Sigmoid colon (tissue), 6 donors: ENCODE measurements at regions not wholly inside any gene's neighbourhood (a gene's known extent, or its start where the extent isn't known, plus 50 kb on each side); places are given as distances from the start of the nearest gene placed in this dataset.

Experiments used
- DNase-seq: peaks from one replicate; pipeline ENCODE4 v3.0.0-alpha.2; 2019
- H3K27ac ChIP-seq, 4 donors: fragments of 200-600 bp; sonication (generic); one replicate each; pipeline ENCODE4 v1.5.1; 2016 to 2019; ENCODE audit warnings: mild to moderate bottlenecking in 1 of 4
- H3K27me3 ChIP-seq, 3 donors: fragments of 200-600 bp; sonication (generic); one replicate each; pipeline ENCODE4 v1.5.1; 2019; ENCODE audit warnings: mild to moderate bottlenecking in 1 of 3
- H3K36me3 ChIP-seq, 4 donors: fragments of 200-600 bp; sonication (generic); one replicate each; pipeline ENCODE4 v1.5.1; 2016 to 2019
- H3K4me1 ChIP-seq, 4 donors: fragments of 200-600 bp; sonication (generic); one replicate each; pipeline ENCODE4 v1.5.1; 2017 to 2019
- H3K4me3 ChIP-seq, 4 donors: fragments of 200-600 bp; sonication (generic); one replicate each; pipeline ENCODE4 v1.5.1; 2017 to 2019; ENCODE audit warnings: mild to moderate bottlenecking in 2 of 4, moderate library complexity in 1 of 4
- H3K9me3 ChIP-seq, 4 donors: fragments of 200-600 bp in 3 of 4; sonication (generic) in 3 of 4; one replicate each; pipeline versions ENCODE4 v1.5.1 to v1.6.1; 2013 to 2019
- EP300 ChIP-seq, 4 donors: sonication (generic); formaldehyde crosslinking; IDR thresholded peaks; one replicate each; pipeline ENCODE4 v1.6.1; 2017; ENCODE audit warnings: antibody characterized with exemption in 4 of 4
- POLR2A ChIP-seq, 2 donors: fragments of 450-650 bp; IDR thresholded peaks; one replicate each; pipeline ENCODE4 v1.6.1; 2016; ENCODE audit warnings: antibody characterized with exemption in 2 of 2, mild to moderate bottlenecking in 2 of 2, moderate library complexity in 2 of 2
- POLR2AphosphoS5 ChIP-seq, 4 donors: sonication (generic); formaldehyde crosslinking; IDR thresholded peaks; one replicate each; pipeline ENCODE4 v1.6.1; 2017; ENCODE audit warnings: antibody characterized with exemption in 4 of 4
- WGBS, 2 donors: extraction: QIAGEN DNeasy Blood & Tissue Kit; methylation state at CpG; one replicate each; pipeline ENCODE4 v1.1.7; 2013; 5-methylcytosine and 5-hydroxymethylcytosine counted together
- intact Hi-C: fragments of 100-400 bp; cut with DNase I; formaldehyde crosslinking; loops from one replicate; pipeline ENCODE4 v1.15.1; 2023
- TF ChIP-seq, protein P1 (sequence below), 4 experiments: fragments of 450-650 bp in 3 of 4; fragments of 200-600 bp in 1 of 4; IDR thresholded peaks; one replicate each; pipeline ENCODE4 v1.5.1; 2016 to 2019; ENCODE audit warnings: antibody characterized with exemption in 4 of 4, mild to moderate bottlenecking in 3 of 4, moderate library complexity in 2 of 4
- donor health status: healthy with polysubstance abuse.
- donor health status: healthy.

- intact Hi-C loops: loop anchor here (5.0 to 10.0 kb wide), 2 partner anchors 79 to 174 kb away; no protein-coding TSS in a partner anchor
Measured at GRCh38 chr10:101290881-101291280, 61.6 kb upstream of the LBX1 start.

DNA sequence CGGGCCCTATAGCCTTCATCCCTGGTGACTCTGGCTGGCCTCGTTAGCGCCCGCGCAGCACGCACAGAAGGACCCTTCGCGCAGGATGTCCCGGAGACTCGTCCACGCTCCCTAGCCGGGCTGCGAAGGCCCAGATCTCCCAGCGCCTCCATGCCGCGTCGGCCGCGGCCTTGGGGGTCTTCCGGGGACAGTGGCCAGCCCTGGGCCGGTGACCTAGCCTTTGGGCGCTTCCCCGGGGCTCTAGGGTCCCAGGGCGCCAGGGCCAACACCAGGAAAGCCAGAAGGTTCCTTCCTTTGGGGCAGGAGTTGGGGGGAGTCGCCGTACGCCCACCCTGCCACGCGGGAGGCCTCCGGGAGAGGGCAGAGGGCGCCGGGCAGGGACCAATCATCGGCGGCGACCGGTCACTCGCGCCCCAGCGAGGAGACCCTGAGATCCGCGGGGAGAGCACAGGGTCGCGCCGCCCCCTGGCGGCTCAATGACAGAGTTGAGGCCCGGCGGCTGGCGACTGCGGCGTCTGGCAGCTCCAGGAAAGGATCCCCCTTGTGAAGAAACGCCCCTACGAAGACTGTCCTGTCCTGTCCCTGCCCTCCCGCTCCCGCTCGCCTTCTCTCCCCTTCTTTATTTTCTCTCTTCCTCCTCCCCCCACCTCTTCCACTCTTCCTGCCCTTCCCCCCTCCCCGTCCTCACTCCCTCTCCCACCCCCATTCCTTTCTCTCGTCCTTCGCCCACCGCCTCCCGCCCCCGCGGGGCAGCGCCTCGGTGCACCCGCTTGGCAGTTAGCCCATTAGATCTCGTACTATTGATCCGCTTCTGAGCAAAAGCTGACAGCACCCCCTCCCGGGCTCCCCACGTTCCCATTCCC is 62.3 kb upstream of the LBX1 start:
- Histone ChIP-seq H3K4me1 (peaks cover 0 to 22% (median 18%) of the 10 kb centered on the region in 4 donors), H3K27me3 (peaks cover 11 to 94% (median 68%) of the 10 kb centered on the region in 3 donors), H3K36me3 (no peaks in the 10 kb centered on the region), H3K27ac (no peak overlapping the region), H3K4me3 (peak overlapping the region; percentile 23 to 54 (median 48)), H3K9me3 (no peaks in the 10 kb centered on the region)
- intact Hi-C loops: loop anchor here (5.0 to 10.0 kb wide), 2 partner anchors 79 to 173 kb away; no protein-coding TSS in a partner anchor
- WGBS, 2 donors: 2 to 5% methylated on average over 69 of the region's 69 CpGs
- no peak for DNase-seq
- TF ChIP-seq, protein P1, sequence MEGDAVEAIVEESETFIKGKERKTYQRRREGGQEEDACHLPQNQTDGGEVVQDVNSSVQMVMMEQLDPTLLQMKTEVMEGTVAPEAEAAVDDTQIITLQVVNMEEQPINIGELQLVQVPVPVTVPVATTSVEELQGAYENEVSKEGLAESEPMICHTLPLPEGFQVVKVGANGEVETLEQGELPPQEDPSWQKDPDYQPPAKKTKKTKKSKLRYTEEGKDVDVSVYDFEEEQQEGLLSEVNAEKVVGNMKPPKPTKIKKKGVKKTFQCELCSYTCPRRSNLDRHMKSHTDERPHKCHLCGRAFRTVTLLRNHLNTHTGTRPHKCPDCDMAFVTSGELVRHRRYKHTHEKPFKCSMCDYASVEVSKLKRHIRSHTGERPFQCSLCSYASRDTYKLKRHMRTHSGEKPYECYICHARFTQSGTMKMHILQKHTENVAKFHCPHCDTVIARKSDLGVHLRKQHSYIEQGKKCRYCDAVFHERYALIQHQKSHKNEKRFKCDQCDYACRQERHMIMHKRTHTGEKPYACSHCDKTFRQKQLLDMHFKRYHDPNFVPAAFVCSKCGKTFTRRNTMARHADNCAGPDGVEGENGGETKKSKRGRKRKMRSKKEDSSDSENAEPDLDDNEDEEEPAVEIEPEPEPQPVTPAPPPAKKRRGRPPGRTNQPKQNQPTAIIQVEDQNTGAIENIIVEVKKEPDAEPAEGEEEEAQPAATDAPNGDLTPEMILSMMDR (IDR thresholded peaks at IDR 0.05): peak in 3 of 4 experiments; percentile 23 to 58 (median 44)
- TF ChIP-seq EP300 (IDR thresholded peaks at IDR 0.05): no peak

More at GRCh38 chr10:101290881-101291280, 61.6 kb upstream of the LBX1 start:
- 35 to 40% methylated on average over 8 of the region's 8 CpGs for WGBS, 2 donors
- no peak for DNase-seq
- peak overlapping the region in 1 of 4 donors; percentile 52 for H3K4me3 ChIP-seq
- H3K4me1 ChIP-seq: peaks cover 0 to 22% (median 18%) of the 10 kb centered on the region in 4 donors
- no peaks in the 10 kb centered on the region for H3K36me3 ChIP-seq
- H3K27me3 ChIP-seq: peaks cover 15 to 97% (median 72%) of the 10 kb centered on the region in 3 donors
- H3K27ac ChIP-seq: no peak overlapping the region
- H3K9me3 ChIP-seq: no peaks in the 10 kb centered on the region
- no peak for TF ChIP-seq EP300 (IDR thresholded peaks at IDR 0.05)
- no peak for TF ChIP-seq POLR2AphosphoS5 (IDR thresholded peaks at IDR 0.05)
- no peak for TF ChIP-seq POLR2A (IDR thresholded peaks at IDR 0.05)
- TF ChIP-seq, protein P1 (IDR thresholded peaks at IDR 0.05): no peak

DNA sequence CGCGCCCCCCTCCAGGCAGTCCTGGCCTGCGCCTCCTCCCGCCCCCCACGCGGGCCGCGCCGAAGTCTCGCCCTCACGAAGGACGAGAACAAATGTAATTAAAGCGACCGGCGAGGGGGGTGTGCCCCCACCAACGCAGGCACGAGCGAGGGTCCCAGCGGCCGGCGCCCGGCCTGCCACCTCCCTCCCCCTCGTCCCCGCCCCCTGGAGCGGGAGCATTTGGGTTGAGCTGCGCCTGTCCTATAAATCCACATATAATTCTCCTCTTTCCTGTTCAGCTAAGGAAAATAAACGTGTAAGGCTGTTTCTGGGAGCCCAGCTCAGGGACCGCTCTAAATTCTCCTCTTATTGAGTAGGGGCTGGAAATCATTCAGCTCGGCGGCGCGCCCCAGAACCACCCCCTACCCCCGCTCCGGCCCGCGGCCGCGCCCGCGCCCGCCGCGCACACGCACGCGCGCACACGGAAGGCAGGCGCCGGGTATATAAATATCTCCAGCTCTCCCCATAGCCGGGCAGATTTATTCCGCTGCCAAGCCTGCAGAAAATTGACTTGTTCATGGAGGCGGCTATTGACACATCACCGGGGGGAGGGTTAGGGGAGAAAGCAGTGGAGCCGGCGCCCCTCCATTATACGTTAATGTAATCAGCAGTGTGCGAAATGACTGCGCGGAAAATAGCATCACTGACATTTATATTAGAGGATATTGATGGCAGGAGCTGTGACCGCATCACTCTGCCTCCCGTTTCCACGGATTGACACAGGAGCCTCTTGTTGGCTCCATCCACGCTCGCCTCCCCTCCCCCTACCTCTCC is 61.6 kb upstream of the BTRC start:
- intact Hi-C loops: loop anchor here (5.0 to 10.0 kb wide), 2 partner anchors 80 to 172 kb away; no protein-coding TSS in a partner anchor
- WGBS, 2 donors: 2% methylated on average over 65 of the region's 65 CpGs
- no peak overlapping the region for H3K27ac ChIP-seq
- peak overlapping the region; percentile 23 to 54 (median 48) for H3K4me3 ChIP-seq
- H3K36me3 ChIP-seq: no peaks in the 10 kb centered on the region
- peaks cover 0 to 22% (median 18%) of the 10 kb centered on the region in 4 donors for H3K4me1 ChIP-seq
- peaks cover 11 to 89% (median 60%) of the 10 kb centered on the region in 3 donors for H3K27me3 ChIP-seq
- no peaks in the 10 kb centered on the region for H3K9me3 ChIP-seq
- DNase-seq: no peak
- TF ChIP-seq POLR2AphosphoS5 (IDR thresholded peaks at IDR 0.05) (no peak), EP300 (IDR thresholded peaks at IDR 0.05) (no peak), POLR2A (IDR thresholded peaks at IDR 0.05) (no peak)
- TF ChIP-seq, protein P1 (IDR thresholded peaks at IDR 0.05): no peak

DNA sequence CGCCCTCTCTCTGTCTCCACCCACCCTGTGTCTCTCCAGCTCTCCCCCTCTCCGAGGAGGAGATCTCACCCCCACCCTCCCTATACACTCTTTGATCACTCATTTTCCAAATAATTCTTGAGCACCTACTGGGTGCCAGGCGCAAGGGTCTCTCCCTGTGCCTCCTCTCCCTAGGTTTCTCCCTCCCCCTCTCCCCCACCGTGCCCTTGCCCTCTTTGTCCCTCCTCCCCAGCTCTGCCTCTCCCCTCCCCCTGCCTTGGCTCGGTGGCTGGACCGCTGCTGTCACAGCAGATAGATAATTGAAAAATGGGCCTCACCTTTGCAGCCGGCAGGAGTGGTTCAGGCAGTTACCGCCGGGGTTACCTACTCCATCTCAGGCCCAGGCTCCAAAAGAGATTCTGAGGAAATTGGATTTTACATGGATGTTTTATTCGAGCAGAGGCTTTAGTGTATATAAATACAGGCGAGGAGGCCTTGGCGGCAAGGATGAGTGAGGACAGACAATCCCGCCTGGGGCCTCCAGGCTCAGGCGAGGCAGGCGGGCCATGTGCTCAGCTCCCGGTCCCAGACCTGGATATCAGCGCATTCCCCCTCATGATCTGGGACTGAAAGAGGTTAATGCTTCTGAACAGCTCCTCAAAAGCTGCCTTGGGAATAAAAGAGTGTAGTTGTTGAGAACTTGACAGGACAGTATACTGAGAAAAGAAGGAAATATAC is 60.8 kb upstream of the BTRC start:
- Histone ChIP-seq H3K4me1 (peaks cover 0 to 25% (median 19%) of the 10 kb centered on the region in 4 donors), H3K27me3 (peaks cover 11 to 85% (median 52%) of the 10 kb centered on the region in 3 donors), H3K9me3 (no peaks in the 10 kb centered on the region), H3K4me3 (peak overlapping the region in 2 of 4 donors; percentile 52 to 54), H3K27ac (no peak overlapping the region), H3K36me3 (no peaks in the 10 kb centered on the region)
- intact Hi-C loops: loop anchor here (5.0 to 10.0 kb wide), 2 partner anchors 81 to 172 kb away; no protein-coding TSS in a partner anchor
- 36 to 40% methylated on average over 17 of the region's 17 CpGs for WGBS, 2 donors
- no peak for DNase-seq
- TF ChIP-seq POLR2AphosphoS5 (IDR thresholded peaks at IDR 0.05) (no peak), POLR2A (IDR thresholded peaks at IDR 0.05) (no peak), EP300 (IDR thresholded peaks at IDR 0.05) (no peak)
- TF ChIP-seq, protein P1 (IDR thresholded peaks at IDR 0.05): no peak
